CD4-positive, alpha-beta T cell treated with Interleukin-6 at 100 ng/mL for 8 hours (primary cell): ENCODE measurements at regions not wholly inside any gene's neighbourhood (a gene's known extent, or its start where the extent isn't known, plus 50 kb on each side); places are given as distances from the start of the nearest gene placed in this dataset.

ENCODE experiments used
- DNase-seq: peaks from one replicate; pipeline ENCODE4 v3.0.0-alpha.2; 2020; ENCODE audit warnings: mixed read lengths, low spot score

GRCh38 chr3:104564045-104564643, 802.6 kb upstream of the ALCAM start:
- DNase-seq: peak; percentile 40

DNA sequence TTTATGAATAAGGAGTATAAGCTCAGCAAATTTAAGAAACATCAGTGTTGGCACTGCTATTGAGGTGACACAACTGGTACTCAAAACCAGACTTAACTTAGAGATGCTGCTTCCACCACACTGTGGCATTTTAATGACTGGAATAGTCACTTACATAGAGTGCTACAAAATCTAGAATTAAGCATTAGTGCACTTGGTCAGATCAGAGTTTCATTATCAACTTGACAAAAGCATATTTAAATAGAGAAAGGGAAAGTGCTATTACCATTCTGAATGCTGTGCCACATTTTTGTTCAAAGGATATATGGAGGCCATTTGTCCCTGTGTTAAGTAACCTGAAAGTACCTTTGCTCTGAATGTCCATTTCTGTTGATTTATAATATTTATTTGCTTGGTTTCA, 800.7 kb upstream of the ALCAM start:
- no peak for DNase-seq

DNA sequence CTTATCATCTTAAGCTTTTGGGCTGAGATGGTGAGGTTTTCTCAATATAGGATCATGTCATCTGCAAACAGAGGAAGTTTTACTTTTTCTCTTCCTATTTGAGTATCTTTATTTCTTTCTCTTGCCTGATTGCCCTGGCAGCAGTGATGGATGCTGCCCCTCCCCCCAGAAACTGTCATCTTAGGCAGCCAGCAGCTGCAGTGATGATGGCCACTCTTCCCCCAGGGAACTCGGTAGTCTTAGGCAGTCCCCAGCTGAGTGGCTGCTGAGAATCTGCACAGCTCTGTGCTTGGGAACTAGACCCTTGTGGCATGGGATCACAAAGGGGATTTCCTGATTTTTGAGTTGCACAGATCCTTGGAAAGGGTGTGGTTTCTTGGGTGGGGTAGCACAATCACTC, 791.1 kb upstream of the ALCAM start:
- no peak for DNase-seq

- DNase-seq: no peak
Measured at GRCh38 chr3:104578558-104578957, 788.2 kb upstream of the ALCAM start.

- no peak for DNase-seq
Measured at GRCh38 chr3:104582092-104582491, 784.6 kb upstream of the ALCAM start.

DNA sequence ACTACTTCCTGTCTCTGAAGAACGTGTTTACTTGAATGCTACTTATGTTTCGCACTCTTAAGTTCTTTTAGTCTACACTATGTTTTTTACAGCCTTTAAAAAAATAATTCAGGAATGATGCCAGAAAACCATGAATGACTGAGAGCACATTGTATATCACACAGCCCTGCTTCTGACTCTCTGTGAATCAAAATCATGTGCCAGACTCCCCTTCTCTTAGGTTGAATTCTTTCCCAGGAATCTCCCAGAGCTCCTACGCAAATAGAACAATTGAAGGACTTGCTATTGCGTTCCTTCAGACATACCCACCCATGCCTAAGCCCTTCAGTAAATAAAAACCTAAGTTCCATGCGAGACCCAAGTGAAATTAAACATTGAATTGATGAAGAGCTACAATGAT, 782.0 kb upstream of the ALCAM start:
- no peak for DNase-seq

- no peak for DNase-seq
Measured at GRCh38 chr3:104586344-104586743, 780.4 kb upstream of the ALCAM start.

DNA sequence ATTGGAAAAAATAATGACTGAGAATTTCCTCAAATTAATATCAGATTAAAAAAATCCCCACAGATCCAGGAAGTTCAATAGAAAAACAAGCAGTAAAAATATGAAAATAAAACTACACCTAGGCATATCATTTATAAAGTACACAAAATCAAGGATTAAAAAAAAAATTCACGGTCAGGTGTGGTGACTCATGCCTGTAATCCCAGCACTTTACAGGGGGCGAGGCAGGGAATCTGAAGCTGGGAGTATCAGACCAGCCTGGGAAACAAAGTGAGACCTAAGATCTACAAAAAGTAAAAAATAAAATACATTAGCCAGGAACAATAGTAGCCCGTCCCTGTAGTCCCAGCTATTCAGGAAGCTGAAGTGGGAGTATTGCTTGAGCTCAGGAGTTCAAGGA, 778.3 kb upstream of the ALCAM start:
- no peak for DNase-seq

DNA sequence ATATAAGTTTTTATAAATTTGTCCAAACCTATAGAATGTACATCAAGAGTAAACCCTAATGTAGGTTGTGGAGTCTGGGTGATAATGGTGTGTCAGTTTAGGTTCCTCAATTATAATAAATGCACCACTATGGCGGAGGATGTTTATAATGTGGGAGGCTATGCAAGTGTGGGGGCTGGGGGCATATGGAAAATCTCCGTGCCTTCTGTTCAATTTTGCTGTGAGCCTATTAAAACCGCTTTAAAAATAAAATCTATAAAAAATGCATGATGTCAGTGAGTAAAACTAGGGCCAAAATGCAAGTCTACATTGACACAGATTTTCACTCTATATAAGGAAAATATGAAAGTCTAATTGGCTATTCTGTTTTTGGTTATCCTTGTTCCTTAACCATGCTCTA, 774.9 kb upstream of the ALCAM start:
- DNase-seq: no peak

DNA sequence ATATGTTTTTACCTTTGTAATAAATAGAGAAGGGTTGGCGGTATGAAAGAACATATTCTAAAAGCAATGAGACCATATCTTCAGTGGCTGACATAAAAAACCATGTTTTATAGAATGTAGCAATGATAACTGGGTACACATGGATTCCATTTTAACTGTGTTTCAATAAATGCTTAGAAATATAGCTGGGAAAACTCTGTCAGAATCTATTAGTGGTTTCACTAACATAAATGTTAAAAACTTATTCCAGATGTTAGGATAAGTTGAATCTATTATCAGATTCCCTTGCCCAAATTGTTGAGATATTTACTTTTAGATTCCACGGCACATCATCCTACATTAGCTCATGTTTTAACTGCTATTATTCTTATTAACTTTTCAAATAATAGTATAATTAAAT, 772.2 kb upstream of the ALCAM start:
- DNase-seq: no peak

GRCh38 chr3:104596054-104596453, 770.7 kb upstream of the ALCAM start:
- DNase-seq: no peak

- DNase-seq: peak; percentile 1
Measured at GRCh38 chr3:104596551-104596950, 770.2 kb upstream of the ALCAM start.

- no peak for DNase-seq
Measured at GRCh38 chr3:104598848-104599511, 767.7 kb upstream of the ALCAM start.

DNA sequence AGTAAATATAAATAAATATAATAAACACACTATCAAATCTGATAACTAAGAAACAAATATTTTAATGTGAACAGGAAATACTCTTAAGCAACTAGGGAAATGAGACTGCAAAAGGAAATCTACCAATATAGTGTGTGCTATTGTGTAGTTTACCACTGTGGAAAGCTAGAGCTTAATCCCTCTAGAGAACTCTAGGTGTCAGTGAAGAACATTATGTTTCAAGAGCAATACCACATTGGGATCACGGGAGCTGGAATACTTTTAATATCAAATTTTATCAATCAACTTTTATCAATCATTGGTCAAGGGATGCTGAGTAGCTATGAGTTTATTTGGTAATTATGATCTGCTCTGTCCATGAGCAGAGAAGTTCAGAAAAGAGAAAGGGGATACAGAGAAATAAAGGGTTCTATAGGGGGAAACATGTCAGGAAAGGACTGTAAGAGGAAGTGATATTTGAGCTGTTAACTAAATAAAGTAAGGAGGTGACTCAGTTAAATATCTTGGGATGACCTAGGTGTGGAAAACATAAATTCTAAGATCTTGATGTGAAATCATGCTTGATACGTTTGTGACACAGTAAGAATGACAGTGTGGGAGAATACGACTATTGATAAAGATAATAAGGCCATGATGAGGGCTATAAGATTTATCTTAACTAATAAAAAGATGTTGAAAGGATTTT, 762.2 kb upstream of the ALCAM start:
- no peak for DNase-seq

- no peak for DNase-seq
Measured at GRCh38 chr3:104606812-104607211, 759.9 kb upstream of the ALCAM start.

- DNase-seq: no peak
Measured at GRCh38 chr3:104610730-104611652, 755.7 kb upstream of the ALCAM start.

GRCh38 chr3:104612218-104612617, 754.5 kb upstream of the ALCAM start:
- DNase-seq: no peak

GRCh38 chr3:104614564-104614963, 752.1 kb upstream of the ALCAM start:
- no peak for DNase-seq

DNA sequence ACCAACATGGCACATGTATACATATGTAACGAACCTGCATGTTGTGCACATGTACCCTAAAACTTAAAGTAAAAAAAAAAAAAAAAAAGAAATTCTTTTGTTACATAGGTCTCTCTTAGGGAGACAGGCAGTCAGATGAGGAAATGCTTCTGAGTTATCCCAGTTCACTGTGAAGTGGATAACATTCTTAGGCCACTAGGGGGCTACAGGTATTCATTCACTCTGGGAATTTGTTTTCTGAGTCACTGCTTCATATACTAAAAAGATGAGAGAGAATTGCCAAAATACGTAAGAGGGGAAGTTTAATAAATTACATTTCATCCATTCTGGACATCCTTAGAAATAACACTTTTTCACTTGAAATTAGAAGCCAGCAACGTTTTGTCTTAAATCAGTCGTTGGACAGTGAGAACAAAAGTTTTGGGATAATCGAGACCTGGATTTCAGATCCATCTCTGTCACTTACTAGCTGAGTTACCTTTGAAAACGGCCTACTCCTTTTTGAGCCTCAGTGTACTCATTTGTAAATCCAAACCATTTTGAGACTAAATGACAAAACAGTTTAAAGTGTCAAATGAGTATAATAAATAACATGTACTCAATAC, 738.4 kb upstream of the ALCAM start:
- no peak for DNase-seq

DNA sequence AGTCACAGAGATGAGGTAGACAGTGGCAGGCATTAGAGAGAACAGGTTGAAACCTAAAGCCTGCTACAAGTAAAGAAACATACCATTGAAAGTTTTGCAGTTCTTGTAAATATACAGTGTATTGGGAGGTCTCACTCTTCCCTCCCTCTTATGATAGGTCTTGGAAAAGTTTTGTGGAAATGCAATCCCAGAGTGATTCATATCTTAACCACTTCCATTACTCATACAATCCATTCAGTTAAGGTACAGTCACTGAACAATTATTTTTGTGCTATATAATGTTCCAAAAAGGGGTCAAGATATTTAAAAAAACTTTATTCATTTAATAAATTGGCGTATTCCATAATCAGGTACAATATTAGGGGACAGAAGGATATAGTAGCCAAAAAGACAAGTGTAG, 737.7 kb upstream of the ALCAM start:
- no peak for DNase-seq

DNA sequence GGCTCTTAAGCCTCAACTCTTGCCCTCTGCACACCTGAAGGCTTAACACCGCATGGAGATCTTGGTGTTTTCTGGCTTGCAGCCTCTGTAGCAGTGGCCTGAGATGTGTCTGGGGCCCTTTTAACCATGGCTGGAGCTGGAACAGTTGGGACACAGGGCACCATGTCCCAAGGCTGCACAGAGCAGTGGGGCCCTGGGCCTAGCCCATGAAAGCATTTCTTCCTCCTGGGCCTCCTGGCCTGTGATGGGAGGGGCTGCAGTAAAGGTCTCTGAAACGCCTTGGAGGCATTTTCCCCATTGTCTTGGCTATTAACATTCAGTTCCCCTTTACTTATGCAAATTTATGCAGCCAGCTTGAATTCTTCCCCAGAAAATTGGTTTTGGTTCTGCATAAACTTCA, 735.5 kb upstream of the ALCAM start:
- no peak for DNase-seq

DNA sequence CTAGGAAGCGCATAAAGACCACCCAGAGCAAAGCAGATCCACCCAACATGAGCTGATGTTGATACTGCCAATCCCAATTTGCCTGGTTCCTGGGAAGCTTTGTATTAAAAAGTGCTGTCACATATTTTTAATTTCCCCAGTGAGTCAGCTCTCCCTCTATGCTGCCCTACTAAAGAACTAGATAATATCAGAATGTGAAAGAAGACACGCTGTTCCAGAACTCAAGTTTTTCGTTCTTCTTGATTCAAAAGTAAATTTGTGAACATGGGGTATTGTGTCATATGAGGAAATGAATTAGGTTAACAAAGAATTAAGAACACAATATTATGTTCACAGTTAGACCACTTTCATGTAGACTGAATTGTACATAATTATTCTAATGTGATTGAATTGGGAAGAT, 734.2 kb upstream of the ALCAM start:
- no peak for DNase-seq
